Fibroblast of lung (primary cell): ENCODE measurements at regions not wholly inside any gene's neighbourhood (a gene's known extent, or its start where the extent isn't known, plus 50 kb on each side); places are given as distances from the start of the nearest gene placed in this dataset.

Experiments used
- EZH2 ChIP-seq: IDR thresholded peaks from 2 replicates; pipeline ENCODE4 v1.5.1; 2012; ENCODE audit warnings: low read length, control low read depth, mild to moderate bottlenecking; ENCODE audit errors: missing control alignments
- TF ChIP-seq, protein P1 (sequence below), 2 donors: IDR thresholded peaks in 1 of 2; conservative IDR thresholded peaks in 1 of 2; 1 replicate in 1 of 2; 2 replicates in 1 of 2; pipeline ENCODE4 v1.5.1; 2011 to 2012; ENCODE audit warnings: low read length in 2 of 2, control low read depth in 1 of 2, inconsistent platforms in 1 of 2, low read depth in 1 of 2, mild to moderate bottlenecking in 1 of 2

DNA sequence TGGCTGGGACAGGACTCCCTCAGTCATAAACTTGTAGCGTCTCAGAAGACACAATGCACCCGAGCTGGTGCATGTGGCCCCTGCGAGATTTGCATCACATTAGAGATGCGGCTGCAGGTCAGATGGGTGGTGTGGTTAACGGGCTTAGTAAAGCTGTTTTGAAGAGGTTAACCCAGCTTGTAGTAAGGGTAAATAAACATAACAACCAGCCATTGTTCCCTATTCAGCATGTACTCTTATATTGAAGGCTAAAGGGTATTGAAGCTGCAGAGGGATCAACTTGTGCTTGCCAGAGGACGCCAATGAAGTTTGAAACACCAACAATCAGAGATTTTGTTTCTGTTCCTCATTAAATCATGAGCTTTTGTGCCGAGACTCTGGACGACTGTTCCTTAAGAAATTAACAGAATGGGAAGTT is 79.4 kb downstream of the ZIC5 start:
- TF ChIP-seq, protein P1, sequence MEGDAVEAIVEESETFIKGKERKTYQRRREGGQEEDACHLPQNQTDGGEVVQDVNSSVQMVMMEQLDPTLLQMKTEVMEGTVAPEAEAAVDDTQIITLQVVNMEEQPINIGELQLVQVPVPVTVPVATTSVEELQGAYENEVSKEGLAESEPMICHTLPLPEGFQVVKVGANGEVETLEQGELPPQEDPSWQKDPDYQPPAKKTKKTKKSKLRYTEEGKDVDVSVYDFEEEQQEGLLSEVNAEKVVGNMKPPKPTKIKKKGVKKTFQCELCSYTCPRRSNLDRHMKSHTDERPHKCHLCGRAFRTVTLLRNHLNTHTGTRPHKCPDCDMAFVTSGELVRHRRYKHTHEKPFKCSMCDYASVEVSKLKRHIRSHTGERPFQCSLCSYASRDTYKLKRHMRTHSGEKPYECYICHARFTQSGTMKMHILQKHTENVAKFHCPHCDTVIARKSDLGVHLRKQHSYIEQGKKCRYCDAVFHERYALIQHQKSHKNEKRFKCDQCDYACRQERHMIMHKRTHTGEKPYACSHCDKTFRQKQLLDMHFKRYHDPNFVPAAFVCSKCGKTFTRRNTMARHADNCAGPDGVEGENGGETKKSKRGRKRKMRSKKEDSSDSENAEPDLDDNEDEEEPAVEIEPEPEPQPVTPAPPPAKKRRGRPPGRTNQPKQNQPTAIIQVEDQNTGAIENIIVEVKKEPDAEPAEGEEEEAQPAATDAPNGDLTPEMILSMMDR (conservative IDR thresholded peaks at IDR 0.05 in 1 of 2, IDR thresholded peaks at IDR 0.05 in 1 of 2; ENCODE audit: low read depth in 1 of 2, low read length in 2 of 2), result no peak
- no peak for TF ChIP-seq EZH2
